NT2/D1 (cell line): ENCODE measurements at regions not wholly inside any gene's neighbourhood (a gene's known extent, or its start where the extent isn't known, plus 50 kb on each side); places are given as distances from the start of the nearest gene placed in this dataset.

ENCODE experiments used
- SUZ12 ChIP-seq: IDR thresholded peaks from 2 replicates; pipeline ENCODE4 v1.6.1; 2011; ENCODE audit not compliant: insufficient read length, insufficient read depth; ENCODE audit errors: extremely low read depth
- YY1 ChIP-seq: IDR thresholded peaks from 2 replicates; pipeline ENCODE4 v1.6.1; 2011; ENCODE audit not compliant: insufficient read length, insufficient read depth
- ZNF274 ChIP-seq: IDR thresholded peaks from 2 replicates; pipeline ENCODE4 v1.6.1; 2011; ENCODE audit warnings: mild to moderate bottlenecking, low read depth, low read length

GRCh38 chr6:6474170-6474920 is 114.2 kb upstream of the LY86 start:
- TF ChIP-seq SUZ12 (no peak), YY1 (no peak), ZNF274 (no peak)
